GM18951 (cell line): ENCODE measurements at regions not wholly inside any gene's neighbourhood (a gene's known extent, or its start where the extent isn't known, plus 50 kb on each side); places are given as distances from the start of the nearest gene placed in this dataset.

Experiments used
- POLR2A ChIP-seq: IDR thresholded peaks from 4 replicates; pipeline ENCODE4 v1.6.1; 2011; ENCODE audit warnings: mild to moderate bottlenecking; ENCODE audit not compliant: insufficient read length, insufficient read depth; ENCODE audit errors: extremely low read depth
- in situ Hi-C: fragments of 300-500 bp; cut with MboI; formaldehyde crosslinking; loops from one replicate; pipeline ENCODE4 v1.12.0; 2022; ENCODE audit warnings: low sequenced_read_pairs, mixed read lengths, inconsistent platforms; ENCODE audit not compliant: unreplicated experiment

- no peak for TF ChIP-seq POLR2A
- in situ Hi-C loops = no loop called here
Observed at GRCh38 chr17:72394531-72394930, 273.7 kb downstream of the SOX9 start.

- TF ChIP-seq POLR2A = no peak
- in situ Hi-C loops = no loop called here
Observed at GRCh38 chr17:72396121-72396520, 275.3 kb downstream of the SOX9 start.

DNA sequence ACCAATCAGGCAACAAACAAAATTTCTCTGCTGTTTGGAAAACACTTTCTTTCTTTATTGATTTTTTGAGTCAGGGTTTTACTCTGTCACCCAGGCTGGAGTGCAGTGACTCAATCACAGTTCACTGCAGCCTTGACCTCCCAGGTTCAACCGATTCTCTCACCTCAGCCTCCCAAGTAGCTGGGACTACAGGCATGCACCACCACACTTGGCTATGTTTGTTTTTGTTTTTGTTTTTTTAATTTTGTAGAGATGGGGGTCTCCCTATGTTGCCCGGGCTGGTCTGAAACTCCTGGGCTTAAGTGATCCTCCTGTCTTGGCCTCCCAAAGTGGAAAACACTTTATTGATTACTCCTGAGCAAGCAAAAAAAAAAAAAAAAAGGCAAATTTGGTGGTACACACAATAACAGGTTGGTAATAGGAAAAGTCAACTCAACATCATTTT is 276.4 kb downstream of the SOX9 start:
- in situ Hi-C loops = no loop called here
- TF ChIP-seq POLR2A = no peak

DNA sequence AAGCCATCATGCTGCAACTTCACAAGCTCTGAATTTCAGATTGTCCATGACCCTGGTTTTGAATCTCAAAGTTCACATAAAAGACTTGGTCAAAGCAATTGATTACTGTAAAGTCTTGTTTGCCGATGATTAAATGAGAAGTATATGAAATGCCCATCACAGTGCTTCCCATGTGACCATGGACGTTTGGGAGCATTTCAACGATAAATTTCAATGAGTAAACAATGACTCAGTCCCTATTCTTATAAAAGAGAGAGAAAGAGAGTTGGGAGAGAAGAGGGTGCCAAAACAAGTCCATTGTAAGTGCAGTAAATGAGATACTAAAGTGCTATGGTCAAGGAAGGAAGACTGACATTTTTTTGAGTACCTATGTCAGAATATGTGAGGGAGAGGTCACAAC is 276.9 kb downstream of the SOX9 start:
- in situ Hi-C loops = no loop called here

DNA sequence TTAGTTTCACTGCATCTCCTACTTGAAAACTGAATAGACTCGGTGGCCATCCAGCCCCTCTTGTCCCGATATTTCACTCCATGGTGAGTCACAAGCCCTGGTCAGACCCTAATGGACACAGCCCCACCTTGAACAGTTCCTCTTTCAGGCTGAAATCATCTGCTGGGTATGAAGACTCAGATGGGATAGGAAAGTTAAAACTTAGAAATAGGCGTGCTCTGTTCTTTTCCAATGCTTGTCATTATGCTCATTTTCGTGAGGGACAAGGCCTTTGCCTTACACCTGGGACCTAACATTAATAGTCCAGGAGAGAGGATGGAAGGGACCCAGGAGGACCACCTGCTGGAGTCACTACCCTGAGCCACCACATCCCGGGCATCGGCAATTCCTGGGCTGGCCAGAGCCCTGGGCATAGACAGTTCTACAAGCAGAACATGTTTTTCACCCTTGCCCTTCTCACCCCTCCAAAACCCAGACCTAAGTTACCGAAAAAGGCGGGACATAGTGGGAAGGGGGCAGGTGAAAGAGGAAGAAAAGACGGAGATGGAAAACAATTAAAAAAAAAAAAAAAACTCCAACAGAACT is 278.3 kb downstream of the SOX9 start:
- TF ChIP-seq POLR2A = no peak
- in situ Hi-C loops = no loop called here

More for the DNA sequence above, 276.9 kb downstream of the SOX9 start:
- no peak for TF ChIP-seq POLR2A

DNA sequence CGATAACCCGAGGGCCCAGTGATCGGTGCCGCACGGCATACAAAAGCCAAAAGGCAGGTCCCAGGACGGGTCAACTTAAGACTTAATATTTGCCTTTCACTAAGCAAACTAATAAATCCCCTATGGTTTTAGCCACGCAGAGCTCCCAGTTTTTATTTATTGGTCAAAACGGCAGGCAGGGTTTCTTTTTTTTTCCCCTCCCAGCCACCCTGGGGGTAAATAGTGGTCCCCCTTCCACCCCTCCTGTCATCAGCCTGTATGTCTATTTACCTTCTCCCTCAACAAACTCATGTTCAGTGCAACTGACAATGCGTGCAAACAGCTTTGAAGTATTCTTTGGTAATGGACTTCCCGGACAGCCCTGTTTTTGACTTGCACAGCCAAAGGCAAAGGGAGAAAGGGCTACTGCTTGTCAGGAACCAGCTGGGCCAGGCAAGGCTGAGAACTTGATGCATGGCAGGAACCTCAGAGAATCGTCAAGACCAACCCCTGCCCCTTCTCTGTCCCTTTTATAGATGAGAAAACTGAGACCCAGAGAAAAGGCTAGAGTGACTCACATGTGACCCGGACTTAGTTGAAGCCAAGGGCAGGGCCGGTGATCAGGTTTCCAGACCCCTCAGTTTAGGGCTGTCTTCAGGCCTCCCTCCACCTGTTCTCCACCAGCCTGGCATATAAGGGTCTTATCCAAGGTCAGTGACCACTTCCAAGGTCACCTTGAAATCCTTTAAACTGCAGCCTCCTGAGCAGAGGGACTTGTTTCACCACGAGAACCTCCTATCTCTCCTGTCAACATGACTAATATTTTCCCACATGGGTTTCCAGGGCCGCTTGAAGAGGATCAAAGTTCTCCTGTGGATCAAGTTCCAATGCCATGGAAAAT is 279.0 kb downstream of the SOX9 start:
- no peak for TF ChIP-seq POLR2A
- in situ Hi-C loops = no loop called here

DNA sequence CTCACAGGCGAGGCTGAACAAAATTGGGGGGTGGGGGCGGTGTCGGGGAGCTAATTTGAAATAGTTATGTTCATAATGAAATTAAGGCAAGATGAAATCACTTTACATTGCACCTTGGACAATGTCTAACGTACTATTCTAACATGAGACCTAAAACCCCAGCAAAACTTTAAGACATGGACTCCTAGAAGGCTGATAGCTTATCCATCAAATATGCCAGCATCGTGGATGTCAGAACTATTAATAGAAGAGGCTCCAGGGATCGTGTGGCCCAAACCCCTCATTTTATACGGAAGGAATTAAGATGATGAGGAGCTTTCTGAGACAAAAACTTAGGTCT is 279.6 kb downstream of the SOX9 start:
- no peak for TF ChIP-seq POLR2A
- in situ Hi-C loops = no loop called here

DNA sequence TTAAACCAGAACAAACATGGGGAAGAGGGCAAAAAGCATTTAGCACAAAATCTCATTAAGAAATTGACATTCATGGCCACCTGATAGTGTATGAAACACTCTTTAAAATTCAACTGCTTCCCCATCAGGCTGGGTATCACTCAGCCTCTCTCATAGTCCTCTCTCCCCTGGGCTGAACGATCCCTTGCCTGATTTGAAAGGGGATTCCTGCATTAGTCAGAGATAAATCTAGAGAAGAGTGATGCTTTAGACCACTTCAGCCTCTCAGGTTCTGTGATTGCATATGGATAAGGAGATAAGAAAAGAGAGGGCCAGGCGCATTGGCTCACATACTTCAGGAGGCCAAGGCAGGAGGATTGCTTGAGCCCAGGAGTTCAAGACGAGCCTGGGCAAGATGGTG is 280.0 kb downstream of the SOX9 start:
- in situ Hi-C loops = no loop called here
- no peak for TF ChIP-seq POLR2A

GRCh38 chr17:72401883-72402726 is 281.3 kb downstream of the SOX9 start:
- in situ Hi-C loops = no loop called here
- TF ChIP-seq POLR2A = no peak

DNA sequence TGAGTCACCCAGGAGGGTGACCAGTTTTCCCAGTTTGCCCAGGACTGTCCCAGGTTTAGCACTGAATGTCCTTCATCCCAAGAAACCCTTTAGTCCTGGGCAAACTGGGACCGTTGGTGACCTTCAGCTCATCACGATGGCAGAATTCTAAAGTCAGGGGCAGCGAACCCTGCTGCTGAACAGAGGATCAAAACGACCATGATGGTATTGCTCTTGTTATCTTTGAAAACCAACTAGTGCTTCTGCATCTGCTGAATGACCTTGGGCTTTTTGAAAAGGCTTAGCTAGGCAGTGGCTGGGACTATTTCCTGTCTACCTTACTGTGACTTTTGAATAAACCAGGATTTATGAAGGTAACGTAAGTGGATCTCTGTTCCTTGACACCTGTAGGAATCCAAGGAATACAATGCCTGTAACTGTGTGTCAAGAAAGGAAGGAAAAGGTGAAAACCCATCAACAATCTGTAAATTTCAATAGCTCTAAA is 281.9 kb downstream of the SOX9 start:
- in situ Hi-C loops = no loop called here

GRCh38 chr17:72403713-72404209 is 282.9 kb downstream of the SOX9 start:
- in situ Hi-C loops = no loop called here
- TF ChIP-seq POLR2A = no peak

More for the DNA sequence above, 281.9 kb downstream of the SOX9 start:
- TF ChIP-seq POLR2A = no peak

- in situ Hi-C loops = no loop called here
- no peak for TF ChIP-seq POLR2A
Observed at GRCh38 chr17:72404872-72405271, 284.1 kb downstream of the SOX9 start.

DNA sequence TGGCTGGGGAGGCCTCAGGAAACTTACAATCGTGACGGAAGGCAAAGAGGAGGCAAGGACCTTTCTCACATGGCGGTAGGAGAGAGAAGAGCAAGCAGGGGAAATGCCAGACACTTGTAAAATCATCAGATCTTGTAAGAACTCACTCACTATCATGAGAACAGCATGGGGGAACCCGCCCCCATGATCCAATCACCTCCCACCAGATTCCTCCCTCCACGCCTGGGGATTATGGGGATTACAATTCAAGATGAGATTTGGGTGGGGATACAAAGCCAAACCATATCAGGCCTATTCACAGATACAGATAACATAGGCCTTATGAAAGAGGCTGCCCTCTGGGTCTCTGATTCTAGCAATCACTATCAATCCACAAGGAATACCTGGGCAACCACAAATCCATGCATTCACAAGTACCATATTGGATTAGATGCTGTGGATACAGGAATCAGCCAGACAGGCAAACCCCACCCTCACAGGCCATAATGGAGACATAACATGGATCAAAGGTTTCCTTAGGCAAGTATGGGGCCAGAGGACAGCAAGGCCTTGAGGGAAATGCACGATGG is 284.9 kb downstream of the SOX9 start:
- in situ Hi-C loops = no loop called here
- no peak for TF ChIP-seq POLR2A
